MM.1S (cell line): ENCODE measurements at regions not wholly inside any gene's neighbourhood (a gene's known extent, or its start where the extent isn't known, plus 50 kb on each side); places are given as distances from the start of the nearest gene placed in this dataset.

Experiments used
- EZH2 ChIP-seq: fragments of 300-600 bp; sonication (generic); optimal IDR thresholded peaks from 2 replicates; pipeline ENCODE3; 2017; ENCODE audit warnings: low read depth, mild to moderate bottlenecking, antibody characterized with exemption, low read length, mixed read lengths
- TF ChIP-seq, protein P1 (sequence below): fragments of 300-600 bp; sonication (generic); IDR thresholded peaks from 2 replicates; pipeline ENCODE4 v1.5.1; 2016; ENCODE audit warnings: antibody characterized with exemption, low read length, mixed read lengths

DNA sequence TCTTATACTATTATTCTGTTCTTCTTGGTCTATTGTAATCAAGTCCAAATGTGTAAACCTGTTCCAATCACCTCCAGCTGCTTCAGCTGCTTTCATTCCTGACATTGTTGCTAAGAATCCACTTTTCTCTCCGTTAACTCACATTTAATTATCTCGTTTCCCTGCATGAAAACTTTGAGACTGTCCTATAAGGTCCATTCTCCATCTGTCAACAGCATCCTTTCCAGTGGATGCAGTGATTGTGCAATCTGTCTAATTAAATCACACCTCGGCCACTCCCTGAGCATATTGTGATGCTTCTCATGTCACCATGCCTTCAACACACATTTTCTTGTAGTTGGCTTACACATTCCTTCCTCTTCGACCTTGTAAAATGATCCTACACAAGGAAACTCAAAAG, 1626.9 kb upstream of the SLC10A2 start:
- TF ChIP-seq, protein P1, sequence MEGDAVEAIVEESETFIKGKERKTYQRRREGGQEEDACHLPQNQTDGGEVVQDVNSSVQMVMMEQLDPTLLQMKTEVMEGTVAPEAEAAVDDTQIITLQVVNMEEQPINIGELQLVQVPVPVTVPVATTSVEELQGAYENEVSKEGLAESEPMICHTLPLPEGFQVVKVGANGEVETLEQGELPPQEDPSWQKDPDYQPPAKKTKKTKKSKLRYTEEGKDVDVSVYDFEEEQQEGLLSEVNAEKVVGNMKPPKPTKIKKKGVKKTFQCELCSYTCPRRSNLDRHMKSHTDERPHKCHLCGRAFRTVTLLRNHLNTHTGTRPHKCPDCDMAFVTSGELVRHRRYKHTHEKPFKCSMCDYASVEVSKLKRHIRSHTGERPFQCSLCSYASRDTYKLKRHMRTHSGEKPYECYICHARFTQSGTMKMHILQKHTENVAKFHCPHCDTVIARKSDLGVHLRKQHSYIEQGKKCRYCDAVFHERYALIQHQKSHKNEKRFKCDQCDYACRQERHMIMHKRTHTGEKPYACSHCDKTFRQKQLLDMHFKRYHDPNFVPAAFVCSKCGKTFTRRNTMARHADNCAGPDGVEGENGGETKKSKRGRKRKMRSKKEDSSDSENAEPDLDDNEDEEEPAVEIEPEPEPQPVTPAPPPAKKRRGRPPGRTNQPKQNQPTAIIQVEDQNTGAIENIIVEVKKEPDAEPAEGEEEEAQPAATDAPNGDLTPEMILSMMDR, result no peak
- TF ChIP-seq EZH2, result no peak
